ENCODE measurements at regions not wholly inside any gene's neighbourhood (a gene's known extent, or its start where the extent isn't known, plus 50 kb on each side); places are given as distances from the start of the nearest gene placed in this dataset.

- Histone ChIP-seq H3K36me3 (ENCODE audit: control insufficient read depth, insufficient read depth, low read length) (no peaks in the 10 kb centered on the region), H3K4me1 (ENCODE audit: control insufficient read depth, extremely low read depth, insufficient read depth, low read length) (no peaks in the 10 kb centered on the region), H3K27ac (ENCODE audit: insufficient read depth, low read length) (no peak overlapping the region), H2AFZ (ENCODE audit: low read length) (no peak overlapping the region), H3K4me2 (ENCODE audit: extremely low read depth, insufficient read depth, low read length) (no peak overlapping the region), H4K20me1 (ENCODE audit: control insufficient read depth, extremely low read depth, insufficient read depth, low read length) (no peaks in the 10 kb centered on the region), H3K4me3 (replicated peaks in 1 of 4; ENCODE audit: control extremely low read depth in 1 of 4, insufficient read depth in 1 of 4, low read depth in 3 of 4, low read length in 4 of 4) (no peak overlapping the region), H3K9me3 (ENCODE audit: control insufficient read depth, insufficient read depth, low read depth, low read length) (no peaks in the 10 kb centered on the region), H3K79me2 (ENCODE audit: control insufficient read depth, insufficient read depth, low read length) (no peaks in the 10 kb centered on the region), H3K9ac (ENCODE audit: insufficient read depth, low read length) (no peak overlapping the region), H3K27me3 (ENCODE audit: control insufficient read depth, insufficient read depth, low read length) (no peaks in the 10 kb centered on the region)
- no peak for DNase-seq (ENCODE audit: low read depth in 2 of 2)
- TF ChIP-seq, protein P1, sequence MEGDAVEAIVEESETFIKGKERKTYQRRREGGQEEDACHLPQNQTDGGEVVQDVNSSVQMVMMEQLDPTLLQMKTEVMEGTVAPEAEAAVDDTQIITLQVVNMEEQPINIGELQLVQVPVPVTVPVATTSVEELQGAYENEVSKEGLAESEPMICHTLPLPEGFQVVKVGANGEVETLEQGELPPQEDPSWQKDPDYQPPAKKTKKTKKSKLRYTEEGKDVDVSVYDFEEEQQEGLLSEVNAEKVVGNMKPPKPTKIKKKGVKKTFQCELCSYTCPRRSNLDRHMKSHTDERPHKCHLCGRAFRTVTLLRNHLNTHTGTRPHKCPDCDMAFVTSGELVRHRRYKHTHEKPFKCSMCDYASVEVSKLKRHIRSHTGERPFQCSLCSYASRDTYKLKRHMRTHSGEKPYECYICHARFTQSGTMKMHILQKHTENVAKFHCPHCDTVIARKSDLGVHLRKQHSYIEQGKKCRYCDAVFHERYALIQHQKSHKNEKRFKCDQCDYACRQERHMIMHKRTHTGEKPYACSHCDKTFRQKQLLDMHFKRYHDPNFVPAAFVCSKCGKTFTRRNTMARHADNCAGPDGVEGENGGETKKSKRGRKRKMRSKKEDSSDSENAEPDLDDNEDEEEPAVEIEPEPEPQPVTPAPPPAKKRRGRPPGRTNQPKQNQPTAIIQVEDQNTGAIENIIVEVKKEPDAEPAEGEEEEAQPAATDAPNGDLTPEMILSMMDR (conservative IDR thresholded peaks at IDR 0.05 in 1 of 2, IDR thresholded peaks at IDR 0.05 in 1 of 2; ENCODE audit: low read depth in 1 of 2, low read length in 2 of 2) = no peak
- TF ChIP-seq EZH2 (IDR thresholded peaks at IDR 0.05; ENCODE audit: low read length, missing control alignments) = no peak
These were observed 306.5 kb downstream of the DLEU7 start for GRCh38 chr13:50537029-50537428.

- TF ChIP-seq EZH2 (IDR thresholded peaks at IDR 0.05; ENCODE audit: low read length, missing control alignments) = no peak
- TF ChIP-seq, protein P1 (conservative IDR thresholded peaks at IDR 0.05 in 1 of 2, IDR thresholded peaks at IDR 0.05 in 1 of 2; ENCODE audit: low read depth in 1 of 2, low read length in 2 of 2) = no peak
- no peaks in the 10 kb centered on the region for H3K4me1 ChIP-seq (ENCODE audit: control insufficient read depth, extremely low read depth, insufficient read depth, low read length)
- peak in 1 of 2 donors; percentile 49 for DNase-seq (ENCODE audit: low read depth in 2 of 2)
These were observed 303.5 kb downstream of the DLEU7 start for GRCh38 chr13:50539791-50540530.

DNA sequence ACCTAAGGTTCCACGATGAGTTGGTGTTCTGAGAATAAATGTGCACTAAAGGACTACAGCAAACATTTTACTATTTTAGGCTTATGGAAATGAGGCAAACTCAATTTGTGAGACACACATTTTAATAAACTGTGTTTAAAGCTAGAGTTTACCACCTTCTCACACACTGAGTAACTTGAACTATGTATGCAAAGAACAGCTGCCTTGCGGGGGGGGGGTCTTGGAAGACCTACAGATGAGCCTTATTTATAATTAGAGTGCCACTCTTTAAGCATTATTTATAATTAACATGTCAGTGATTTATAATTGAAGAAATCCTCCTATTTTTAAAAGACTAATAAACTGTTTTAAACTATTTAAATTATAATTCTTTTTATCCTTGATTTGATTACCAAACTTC is 300.4 kb downstream of the DLEU7 start:
- Histone ChIP-seq H3K27ac (ENCODE audit: insufficient read depth, low read length) (no peak overlapping the region), H3K4me3 (replicated peaks in 1 of 4; ENCODE audit: control extremely low read depth in 1 of 4, insufficient read depth in 1 of 4, low read depth in 3 of 4, low read length in 4 of 4) (no peak overlapping the region), H3K79me2 (ENCODE audit: control insufficient read depth, insufficient read depth, low read length) (no peaks in the 10 kb centered on the region), H3K4me2 (ENCODE audit: extremely low read depth, insufficient read depth, low read length) (no peak overlapping the region), H2AFZ (ENCODE audit: low read length) (no peak overlapping the region), H3K27me3 (ENCODE audit: control insufficient read depth, insufficient read depth, low read length) (no peaks in the 10 kb centered on the region), H4K20me1 (ENCODE audit: control insufficient read depth, extremely low read depth, insufficient read depth, low read length) (no peaks in the 10 kb centered on the region), H3K9ac (ENCODE audit: insufficient read depth, low read length) (no peak overlapping the region), H3K9me3 (ENCODE audit: control insufficient read depth, insufficient read depth, low read depth, low read length) (no peaks in the 10 kb centered on the region), H3K4me1 (ENCODE audit: control insufficient read depth, extremely low read depth, insufficient read depth, low read length) (no peaks in the 10 kb centered on the region), H3K36me3 (ENCODE audit: control insufficient read depth, insufficient read depth, low read length) (no peaks in the 10 kb centered on the region)
- TF ChIP-seq, protein P1 (conservative IDR thresholded peaks at IDR 0.05 in 1 of 2, IDR thresholded peaks at IDR 0.05 in 1 of 2; ENCODE audit: low read depth in 1 of 2, low read length in 2 of 2) = no peak
- TF ChIP-seq EZH2 (IDR thresholded peaks at IDR 0.05; ENCODE audit: low read length, missing control alignments) = no peak
- DNase-seq (ENCODE audit: low read depth in 2 of 2) = no peak

More at GRCh38 chr13:50539791-50540530, 303.5 kb downstream of the DLEU7 start:
- no peak overlapping the region for H2AFZ ChIP-seq (ENCODE audit: low read length)
- no peaks in the 10 kb centered on the region for H4K20me1 ChIP-seq (ENCODE audit: control insufficient read depth, extremely low read depth, insufficient read depth, low read length)
- no peak overlapping the region for H3K9ac ChIP-seq (ENCODE audit: insufficient read depth, low read length)
- H3K4me2 ChIP-seq (ENCODE audit: extremely low read depth, insufficient read depth, low read length) = no peak overlapping the region
- H3K4me3 ChIP-seq (replicated peaks in 1 of 4; ENCODE audit: control extremely low read depth in 1 of 4, insufficient read depth in 1 of 4, low read depth in 3 of 4, low read length in 4 of 4) = no peak overlapping the region
- H3K27ac ChIP-seq (ENCODE audit: insufficient read depth, low read length) = no peak overlapping the region
- no peaks in the 10 kb centered on the region for H3K27me3 ChIP-seq (ENCODE audit: control insufficient read depth, insufficient read depth, low read length)
- no peaks in the 10 kb centered on the region for H3K79me2 ChIP-seq (ENCODE audit: control insufficient read depth, insufficient read depth, low read length)
- H3K9me3 ChIP-seq (ENCODE audit: control insufficient read depth, insufficient read depth, low read depth, low read length) = no peaks in the 10 kb centered on the region
- H3K36me3 ChIP-seq (ENCODE audit: control insufficient read depth, insufficient read depth, low read length) = no peaks in the 10 kb centered on the region

Data from fibroblast of lung (primary cell).